ENCODE measurements at regions not wholly inside any gene's neighbourhood (a gene's known extent, or its start where the extent isn't known, plus 50 kb on each side); places are given as distances from the start of the nearest gene placed in this dataset.

- peaks cover 32% of the 10 kb centered on the region for H3K4me1 ChIP-seq (ENCODE audit: control insufficient read depth, insufficient read depth, low read depth, low read length)
- no peak overlapping the region for H2BK15ac ChIP-seq (ENCODE audit: low read depth, poor library complexity, severe bottlenecking)
- no peak overlapping the region for H2BK120ac ChIP-seq (ENCODE audit: low read depth, low read length)
- 95% methylated on average over 10 of the region's 10 CpGs for WGBS
- H3K9me3 ChIP-seq (ENCODE audit: control insufficient read depth, low read length): no peaks in the 10 kb centered on the region
- H3K27ac ChIP-seq (ENCODE audit: low read length, poor library complexity, severe bottlenecking): peak overlapping the region; percentile 16
- no peak overlapping the region for H3K4me2 ChIP-seq (ENCODE audit: low read length, poor library complexity, severe bottlenecking)
- no peaks in the 10 kb centered on the region for H3K79me1 ChIP-seq (replicated peaks; ENCODE audit: low read length, poor library complexity, severe bottlenecking)
- H4K8ac ChIP-seq (ENCODE audit: low read length): no peak overlapping the region
- no peaks in the 10 kb centered on the region for H3K27me3 ChIP-seq (ENCODE audit: control insufficient read depth in 1 of 2, insufficient read depth in 1 of 2, low read length in 2 of 2)
- no peak overlapping the region for H2BK5ac ChIP-seq (ENCODE audit: low read depth, low read length, poor library complexity, severe bottlenecking)
- peak overlapping the region in 1 of 2 experiments; percentile 42 for H3K14ac ChIP-seq (ENCODE audit: low read length in 2 of 2)
- H2AFZ ChIP-seq (ENCODE audit: low read depth, low read length): no peak overlapping the region
- H3K4ac ChIP-seq (ENCODE audit: low read depth in 1 of 2, low read length in 2 of 2): no peak overlapping the region
- DNase-seq: no peak
- no peak overlapping the region for H3K9ac ChIP-seq (ENCODE audit: low read length)
- no peak overlapping the region for H3K23ac ChIP-seq (ENCODE audit: low read length in 2 of 2)
- H2BK12ac ChIP-seq (ENCODE audit: low read length in 2 of 2): no peak overlapping the region
- peak overlapping the region; percentile 19 for H2AK5ac ChIP-seq (ENCODE audit: low read length, severe bottlenecking)
- no peaks in the 10 kb centered on the region for H3K36me3 ChIP-seq (ENCODE audit: control insufficient read depth in 1 of 2, insufficient read depth in 2 of 2, low read depth in 1 of 2, low read length in 2 of 2)
- H4K91ac ChIP-seq (ENCODE audit: low read length): no peak overlapping the region
- H3K4me3 ChIP-seq (ENCODE audit: insufficient read depth in 1 of 2, low read depth in 1 of 2, low read length in 2 of 2): no peak overlapping the region
- peak overlapping the region in 1 of 2 experiments; percentile 55 for H3K18ac ChIP-seq (ENCODE audit: low read depth in 1 of 2, low read length in 2 of 2)
These were observed 76.0 kb upstream of the MEDAG start for GRCh38 chr13:30829833-30830637.

GRCh38 chr13:30830638-30830965 is 75.5 kb upstream of the MEDAG start:
- Histone ChIP-seq H3K27me3 (ENCODE audit: control insufficient read depth in 1 of 2, insufficient read depth in 1 of 2, low read length in 2 of 2) (peaks cover 0 to 2% of the 10 kb centered on the region in 2 experiments), H2BK5ac (ENCODE audit: low read depth, low read length, poor library complexity, severe bottlenecking) (no peak overlapping the region), H3K4me2 (ENCODE audit: low read length, poor library complexity, severe bottlenecking) (no peak overlapping the region), H3K4me3 (ENCODE audit: insufficient read depth in 1 of 2, low read depth in 1 of 2, low read length in 2 of 2) (no peak overlapping the region), H3K4me1 (ENCODE audit: control insufficient read depth, insufficient read depth, low read depth, low read length) (peaks cover 35% of the 10 kb centered on the region), H3K36me3 (ENCODE audit: control insufficient read depth in 1 of 2, insufficient read depth in 2 of 2, low read depth in 1 of 2, low read length in 2 of 2) (no peaks in the 10 kb centered on the region), H3K4ac (ENCODE audit: low read depth in 1 of 2, low read length in 2 of 2) (no peak overlapping the region), H2AK5ac (ENCODE audit: low read length, severe bottlenecking) (peak overlapping the region; percentile 19), H4K8ac (ENCODE audit: low read length) (no peak overlapping the region), H3K9me3 (ENCODE audit: control insufficient read depth, low read length) (no peaks in the 10 kb centered on the region), H2AFZ (ENCODE audit: low read depth, low read length) (no peak overlapping the region), H4K91ac (ENCODE audit: low read length) (peak overlapping the region; percentile 46), H3K9ac (ENCODE audit: low read length) (no peak overlapping the region), H2BK120ac (ENCODE audit: low read depth, low read length) (no peak overlapping the region), H3K27ac (ENCODE audit: low read length, poor library complexity, severe bottlenecking) (no peak overlapping the region), H2BK15ac (ENCODE audit: low read depth, poor library complexity, severe bottlenecking) (no peak overlapping the region), H3K14ac (ENCODE audit: low read length in 2 of 2) (peak overlapping the region in 1 of 2 experiments; percentile 42), H3K23ac (ENCODE audit: low read length in 2 of 2) (no peak overlapping the region), H2BK12ac (ENCODE audit: low read length in 2 of 2) (peak overlapping the region in 1 of 2 experiments; percentile 88), H3K18ac (ENCODE audit: low read depth in 1 of 2, low read length in 2 of 2) (peak overlapping the region in 1 of 2 experiments; percentile 38), H3K79me1 (replicated peaks; ENCODE audit: low read length, poor library complexity, severe bottlenecking) (no peaks in the 10 kb centered on the region)
- no peak for DNase-seq
- no CpG with 5 or more reads among the region's 1 CpG for WGBS

GRCh38 chr13:30831515-30831914 is 74.6 kb upstream of the MEDAG start:
- Histone ChIP-seq H3K79me1 (replicated peaks; ENCODE audit: low read length, poor library complexity, severe bottlenecking) (no peaks in the 10 kb centered on the region), H3K9me3 (ENCODE audit: control insufficient read depth, low read length) (no peaks in the 10 kb centered on the region), H4K8ac (ENCODE audit: low read length) (no peak overlapping the region), H3K23ac (ENCODE audit: low read length in 2 of 2) (no peak overlapping the region), H2AFZ (ENCODE audit: low read depth, low read length) (no peak overlapping the region), H3K4me2 (ENCODE audit: low read length, poor library complexity, severe bottlenecking) (no peak overlapping the region), H3K4ac (ENCODE audit: low read depth in 1 of 2, low read length in 2 of 2) (no peak overlapping the region), H3K4me3 (ENCODE audit: insufficient read depth in 1 of 2, low read depth in 1 of 2, low read length in 2 of 2) (no peak overlapping the region), H2AK5ac (ENCODE audit: low read length, severe bottlenecking) (peak overlapping the region; percentile 54), H2BK5ac (ENCODE audit: low read depth, low read length, poor library complexity, severe bottlenecking) (no peak overlapping the region), H3K27ac (ENCODE audit: low read length, poor library complexity, severe bottlenecking) (no peak overlapping the region), H2BK15ac (ENCODE audit: low read depth, poor library complexity, severe bottlenecking) (no peak overlapping the region), H3K14ac (ENCODE audit: low read length in 2 of 2) (no peak overlapping the region), H3K4me1 (ENCODE audit: control insufficient read depth, insufficient read depth, low read depth, low read length) (peaks cover 35% of the 10 kb centered on the region), H3K36me3 (ENCODE audit: control insufficient read depth in 1 of 2, insufficient read depth in 2 of 2, low read depth in 1 of 2, low read length in 2 of 2) (no peaks in the 10 kb centered on the region), H3K27me3 (ENCODE audit: control insufficient read depth in 1 of 2, insufficient read depth in 1 of 2, low read length in 2 of 2) (peaks cover 0 to 11% of the 10 kb centered on the region in 2 experiments), H2BK120ac (ENCODE audit: low read depth, low read length) (no peak overlapping the region), H4K91ac (ENCODE audit: low read length) (no peak overlapping the region), H2BK12ac (ENCODE audit: low read length in 2 of 2) (peak overlapping the region in 1 of 2 experiments; percentile 60), H3K9ac (ENCODE audit: low read length) (no peak overlapping the region), H3K18ac (ENCODE audit: low read depth in 1 of 2, low read length in 2 of 2) (peak overlapping the region in 1 of 2 experiments; percentile 35)
- 100% methylated on average over 3 of the region's 4 CpGs for WGBS
- no peak for DNase-seq

- no peaks in the 10 kb centered on the region for H3K36me3 ChIP-seq (ENCODE audit: control insufficient read depth in 1 of 2, insufficient read depth in 2 of 2, low read depth in 1 of 2, low read length in 2 of 2)
- H3K9ac ChIP-seq (ENCODE audit: low read length): no peak overlapping the region
- H2BK12ac ChIP-seq (ENCODE audit: low read length in 2 of 2): no peak overlapping the region
- no peak overlapping the region for H3K18ac ChIP-seq (ENCODE audit: low read depth in 1 of 2, low read length in 2 of 2)
- no peak overlapping the region for H3K23ac ChIP-seq (ENCODE audit: low read length in 2 of 2)
- no peak overlapping the region for H2BK5ac ChIP-seq (ENCODE audit: low read depth, low read length, poor library complexity, severe bottlenecking)
- no peak overlapping the region for H2BK120ac ChIP-seq (ENCODE audit: low read depth, low read length)
- peak overlapping the region; percentile 16 for H4K8ac ChIP-seq (ENCODE audit: low read length)
- no peaks in the 10 kb centered on the region for H3K9me3 ChIP-seq (ENCODE audit: control insufficient read depth, low read length)
- WGBS: 92% methylated on average over 2 of the region's 4 CpGs
- DNase-seq: no peak
- H3K4me3 ChIP-seq (ENCODE audit: insufficient read depth in 1 of 2, low read depth in 1 of 2, low read length in 2 of 2): no peak overlapping the region
- no peak overlapping the region for H2AFZ ChIP-seq (ENCODE audit: low read depth, low read length)
- peaks cover 0 to 20% of the 10 kb centered on the region in 2 experiments for H3K27me3 ChIP-seq (ENCODE audit: control insufficient read depth in 1 of 2, insufficient read depth in 1 of 2, low read length in 2 of 2)
- peak overlapping the region; percentile 62 for H4K91ac ChIP-seq (ENCODE audit: low read length)
- H3K27ac ChIP-seq (ENCODE audit: low read length, poor library complexity, severe bottlenecking): no peak overlapping the region
- H3K14ac ChIP-seq (ENCODE audit: low read length in 2 of 2): no peak overlapping the region
- H3K4me1 ChIP-seq (ENCODE audit: control insufficient read depth, insufficient read depth, low read depth, low read length): peaks cover 35% of the 10 kb centered on the region
- peak overlapping the region; percentile 58 for H2BK15ac ChIP-seq (ENCODE audit: low read depth, poor library complexity, severe bottlenecking)
- no peaks in the 10 kb centered on the region for H3K79me1 ChIP-seq (replicated peaks; ENCODE audit: low read length, poor library complexity, severe bottlenecking)
- peak overlapping the region; percentile 46 for H2AK5ac ChIP-seq (ENCODE audit: low read length, severe bottlenecking)
- no peak overlapping the region for H3K4ac ChIP-seq (ENCODE audit: low read depth in 1 of 2, low read length in 2 of 2)
- no peak overlapping the region for H3K4me2 ChIP-seq (ENCODE audit: low read length, poor library complexity, severe bottlenecking)
These were observed 73.7 kb upstream of the MEDAG start for GRCh38 chr13:30832377-30832776.
